Fibroblast of skin of back (primary cell): ENCODE measurements at regions not wholly inside any gene's neighbourhood (a gene's known extent, or its start where the extent isn't known, plus 50 kb on each side); places are given as distances from the start of the nearest gene placed in this dataset.
"Not testable (repeated sequence)": the region's sequence is repeated elsewhere in the genome, so short reads cannot be mapped to it uniquely, and the experiment has no call there.

Source experiments
- DNase-seq: peaks from one replicate; pipeline ENCODE4 v3.0.0-alpha.2; 2013

GRCh38 chr17:33950061-33950460 is 305.0 kb upstream of the CCL2 start:
- DNase-seq: no peak

GRCh38 chr17:33952425-33952824 is 302.7 kb upstream of the CCL2 start:
- no peak for DNase-seq

- no peak for DNase-seq
Observed at GRCh38 chr17:33954597-33954996, 300.5 kb upstream of the CCL2 start.

- DNase-seq: no peak
Observed at GRCh38 chr17:33955461-33955860, 299.6 kb upstream of the CCL2 start.

GRCh38 chr17:33959098-33959497 is 296.0 kb upstream of the CCL2 start:
- DNase-seq: not testable (repeated sequence)

GRCh38 chr17:33962857-33963655 is 292.0 kb upstream of the CCL2 start:
- DNase-seq: no peak

- no peak for DNase-seq
Observed at GRCh38 chr17:33964344-33964979, 290.6 kb upstream of the CCL2 start.

- no peak for DNase-seq
Observed at GRCh38 chr17:33966410-33967059, 288.6 kb upstream of the CCL2 start.

GRCh38 chr17:33967608-33968349 is 287.3 kb upstream of the CCL2 start:
- DNase-seq: no peak

- DNase-seq: no peak
Observed at GRCh38 chr17:33968350-33969044, 286.6 kb upstream of the CCL2 start.

- DNase-seq: no peak
Observed at GRCh38 chr17:33970279-33970678, 284.8 kb upstream of the CCL2 start.

- no peak for DNase-seq
Observed at GRCh38 chr17:33972763-33973162, 282.3 kb upstream of the CCL2 start.

- no peak for DNase-seq
Observed at GRCh38 chr17:33973491-33973890, 281.6 kb upstream of the CCL2 start.

- no peak for DNase-seq
Observed at GRCh38 chr17:33974276-33974675, 280.8 kb upstream of the CCL2 start.

- no peak for DNase-seq
Observed at GRCh38 chr17:33976831-33977230, 278.3 kb upstream of the CCL2 start.

GRCh38 chr17:33977729-33978514 is 277.2 kb upstream of the CCL2 start:
- DNase-seq: no peak

- DNase-seq: no peak
Observed at GRCh38 chr17:33978889-33979288, 276.2 kb upstream of the CCL2 start.

- no peak for DNase-seq
Observed at GRCh38 chr17:33980193-33980592, 274.9 kb upstream of the CCL2 start.

GRCh38 chr17:33981711-33982601 is 273.1 kb upstream of the CCL2 start:
- DNase-seq: no peak

- DNase-seq: no peak
Observed at GRCh38 chr17:33982909-33983308, 272.2 kb upstream of the CCL2 start.
